Loucy (cell line): ENCODE measurements at regions not wholly inside any gene's neighbourhood (a gene's known extent, or its start where the extent isn't known, plus 50 kb on each side); places are given as distances from the start of the nearest gene placed in this dataset.

Source experiments
- H2AFZ ChIP-seq: fragments of 200-600 bp; sonication (generic); 2 replicates; pipeline ENCODE4 v1.6.0; 2016; ENCODE audit warnings: antibody characterized with exemption, mild to moderate bottlenecking, low read length, moderate library complexity
- H3F3A ChIP-seq: fragments of 200-600 bp; 2 replicates; pipeline ENCODE4 v1.6.0; 2016; ENCODE audit warnings: antibody characterized with exemption, low read depth, mild to moderate bottlenecking
- H3K27me3 ChIP-seq: fragments of 200-600 bp; sonication (generic); 2 replicates; pipeline ENCODE4 v1.6.1; 2014; ENCODE audit warnings: low read length, mild to moderate bottlenecking; ENCODE audit not compliant: insufficient read depth, poor library complexity, severe bottlenecking
- H3K36me3 ChIP-seq: fragments of 200-600 bp; sonication (generic); 2 replicates; pipeline ENCODE4 v1.6.1; 2016; ENCODE audit warnings: low read length; ENCODE audit not compliant: insufficient read depth
- H3K4me1 ChIP-seq: fragments of 200-600 bp; sonication (generic); 2 replicates; pipeline ENCODE4 v1.5.1; 2014; ENCODE audit warnings: low read length, mild to moderate bottlenecking; ENCODE audit not compliant: insufficient read depth, poor library complexity, severe bottlenecking
- H3K4me2 ChIP-seq: fragments of 200-600 bp; sonication (generic); 2 replicates; pipeline ENCODE4 v1.6.0; 2014; ENCODE audit warnings: antibody characterized with exemption, low read length, low read depth, mild to moderate bottlenecking; ENCODE audit not compliant: poor library complexity, severe bottlenecking
- H3K4me3 ChIP-seq: fragments of 200-600 bp; sonication (generic); 2 replicates; pipeline ENCODE4 v1.5.1; 2014; ENCODE audit warnings: low read length, mild to moderate bottlenecking, mixed read lengths; ENCODE audit not compliant: poor library complexity, severe bottlenecking
- H3K79me2 ChIP-seq: fragments of 200-600 bp; sonication (generic); 2 replicates; pipeline ENCODE4 v1.6.1; 2014; ENCODE audit warnings: low read length; ENCODE audit not compliant: insufficient read depth
- H3K9ac ChIP-seq: fragments of 200-600 bp; sonication (generic); 2 replicates; pipeline ENCODE4 v1.6.0; 2014; ENCODE audit warnings: mild to moderate bottlenecking, low read depth, low read length, moderate library complexity; ENCODE audit not compliant: poor library complexity, severe bottlenecking
- H3K9me2 ChIP-seq: fragments of 200-600 bp; sonication (generic); replicated peaks from 2 replicates; pipeline ENCODE4 v1.6.1; 2016; ENCODE audit warnings: low read depth, low read length, mixed read lengths
- H3K9me3 ChIP-seq: fragments of 200-600 bp; sonication (generic); 2 replicates; pipeline ENCODE4 v1.6.1; 2014; ENCODE audit warnings: mild to moderate bottlenecking, antibody characterized with exemption, low read length, low read depth; ENCODE audit not compliant: insufficient read depth
- H4K20me1 ChIP-seq: fragments of 200-600 bp; sonication (generic); 2 replicates; pipeline ENCODE4 v1.6.0; 2014; ENCODE audit warnings: antibody characterized with exemption, low read length, mild to moderate bottlenecking; ENCODE audit not compliant: insufficient read depth, poor library complexity, severe bottlenecking
- CTCF ChIP-seq: fragments of 200-600 bp; sonication (generic); conservative IDR thresholded peaks from 2 replicates; pipeline ENCODE4 v1.5.1; 2014; ENCODE audit warnings: mild to moderate bottlenecking, antibody characterized with exemption, low read length
- EZH2phosphoT487 ChIP-seq: fragments of 200-600 bp; IDR thresholded peaks from 2 replicates; pipeline ENCODE4 v1.6.1; 2018; ENCODE audit warnings: antibody characterized with exemption, mild to moderate bottlenecking, moderate library complexity, borderline replicate concordance

GRCh38 chr6:105746509-105746908 is 339.6 kb upstream of the PRDM1 start:
- H3K36me3 ChIP-seq = no peaks in the 10 kb centered on the region
- no peaks in the 10 kb centered on the region for H3K4me1 ChIP-seq
- H3F3A ChIP-seq = no peaks in the 10 kb centered on the region
- no peaks in the 10 kb centered on the region for H3K27me3 ChIP-seq
- H3K79me2 ChIP-seq = no peaks in the 10 kb centered on the region
- no peaks in the 10 kb centered on the region for H4K20me1 ChIP-seq
- H3K9ac ChIP-seq = no peak overlapping the region
- TF ChIP-seq EZH2phosphoT487 (no peak), CTCF (no peak)
- H2AFZ ChIP-seq = no peak overlapping the region
- no peaks in the 10 kb centered on the region for H3K9me2 ChIP-seq
- H3K4me3 ChIP-seq = no peak overlapping the region
- H3K9me3 ChIP-seq = no peaks in the 10 kb centered on the region
- H3K4me2 ChIP-seq = no peak overlapping the region

GRCh38 chr6:105746130-105746505 is 340.0 kb upstream of the PRDM1 start:
- no peak overlapping the region for H3K4me3 ChIP-seq
- H3K27me3 ChIP-seq = no peaks in the 10 kb centered on the region
- H4K20me1 ChIP-seq = no peaks in the 10 kb centered on the region
- no peak overlapping the region for H2AFZ ChIP-seq
- H3F3A ChIP-seq = no peaks in the 10 kb centered on the region
- H3K9ac ChIP-seq = no peak overlapping the region
- no peaks in the 10 kb centered on the region for H3K4me1 ChIP-seq
- no peaks in the 10 kb centered on the region for H3K79me2 ChIP-seq
- no peaks in the 10 kb centered on the region for H3K9me2 ChIP-seq
- TF ChIP-seq EZH2phosphoT487 (no peak), CTCF (no peak)
- H3K4me2 ChIP-seq = no peak overlapping the region
- H3K9me3 ChIP-seq = no peaks in the 10 kb centered on the region
- H3K36me3 ChIP-seq = no peaks in the 10 kb centered on the region

GRCh38 chr6:105745464-105746129 is 340.5 kb upstream of the PRDM1 start:
- Histone ChIP-seq H3K9me2 (no peaks in the 10 kb centered on the region), H3K9me3 (no peaks in the 10 kb centered on the region), H4K20me1 (no peaks in the 10 kb centered on the region), H3K36me3 (no peaks in the 10 kb centered on the region), H3K79me2 (no peaks in the 10 kb centered on the region), H2AFZ (no peak overlapping the region), H3F3A (no peaks in the 10 kb centered on the region), H3K27me3 (no peaks in the 10 kb centered on the region), H3K4me1 (no peaks in the 10 kb centered on the region), H3K4me3 (no peak overlapping the region), H3K9ac (no peak overlapping the region), H3K4me2 (no peak overlapping the region)
- TF ChIP-seq EZH2phosphoT487 (no peak), CTCF (no peak)
